ENCODE measurements at regions not wholly inside any gene's neighbourhood (a gene's known extent, or its start where the extent isn't known, plus 50 kb on each side); places are given as distances from the start of the nearest gene placed in this dataset.
A peak's percentile ranks its signal among the peaks of the same experiment; 100 is the strongest.

GRCh38 chr6:164898412-164898811, 411.0 kb downstream of the C6orf118 start:
- intact Hi-C loops (cut with micrococcal nuclease): no loop called here
- no TSS peak for BruUV-seq (replicated peaks)
- no peak for TF ChIP-seq CTCF (IDR thresholded peaks at IDR 0.05; ENCODE audit: unreplicated experiment)
- Mint-ChIP-seq H3K4me3 (ENCODE audit: unreplicated experiment) (no peak overlapping the region), H3K27ac (ENCODE audit: low read depth, unreplicated experiment) (no peak overlapping the region), H3K9me3 (ENCODE audit: unreplicated experiment) (no peaks in the 10 kb centered on the region), H3K36me3 (ENCODE audit: insufficient read depth, unreplicated experiment) (no peaks in the 10 kb centered on the region), H3K27me3 (ENCODE audit: insufficient read depth, unreplicated experiment) (no peaks in the 10 kb centered on the region), H3K4me1 (ENCODE audit: insufficient read depth, unreplicated experiment) (no peaks in the 10 kb centered on the region)
- POLR2A ChIA-PET: no interaction called here
- no peak for DNase-seq (ENCODE audit: unreplicated experiment)
- CTCF ChIA-PET: interaction anchor here (0.6 kb wide), 1 partner anchor 497 kb away, joined by 3 read pairs; no protein-coding TSS in a partner anchor

GRCh38 chr6:164897523-164898235, 411.7 kb downstream of the C6orf118 start:
- H3K27ac Mint-ChIP-seq (ENCODE audit: low read depth, unreplicated experiment): no peak overlapping the region
- H3K9me3 Mint-ChIP-seq (ENCODE audit: unreplicated experiment): no peaks in the 10 kb centered on the region
- POLR2A ChIA-PET: interaction anchor here (0.7 kb wide), 1 partner anchor 609 kb away, joined by 3 read pairs; no protein-coding TSS in a partner anchor
- H3K4me1 Mint-ChIP-seq (ENCODE audit: insufficient read depth, unreplicated experiment): no peaks in the 10 kb centered on the region
- CTCF ChIA-PET: interaction anchor here (0.6 kb wide), 1 partner anchor 496 kb away, joined by 3 read pairs; no protein-coding TSS in a partner anchor
- no TSS peak for BruUV-seq (replicated peaks)
- no peaks in the 10 kb centered on the region for H3K36me3 Mint-ChIP-seq (ENCODE audit: insufficient read depth, unreplicated experiment)
- peak; percentile 7 for DNase-seq (ENCODE audit: unreplicated experiment)
- no peak for TF ChIP-seq CTCF (IDR thresholded peaks at IDR 0.05; ENCODE audit: unreplicated experiment)
- H3K27me3 Mint-ChIP-seq (ENCODE audit: insufficient read depth, unreplicated experiment): no peaks in the 10 kb centered on the region
- no peak overlapping the region for H3K4me3 Mint-ChIP-seq (ENCODE audit: unreplicated experiment)
- intact Hi-C loops (cut with micrococcal nuclease): no loop called here

- no peak for DNase-seq (ENCODE audit: unreplicated experiment)
- no peak for TF ChIP-seq CTCF (IDR thresholded peaks at IDR 0.05; ENCODE audit: unreplicated experiment)
These were observed 419.4 kb downstream of the C6orf118 start for GRCh38 chr6:164889980-164890379.

DNA sequence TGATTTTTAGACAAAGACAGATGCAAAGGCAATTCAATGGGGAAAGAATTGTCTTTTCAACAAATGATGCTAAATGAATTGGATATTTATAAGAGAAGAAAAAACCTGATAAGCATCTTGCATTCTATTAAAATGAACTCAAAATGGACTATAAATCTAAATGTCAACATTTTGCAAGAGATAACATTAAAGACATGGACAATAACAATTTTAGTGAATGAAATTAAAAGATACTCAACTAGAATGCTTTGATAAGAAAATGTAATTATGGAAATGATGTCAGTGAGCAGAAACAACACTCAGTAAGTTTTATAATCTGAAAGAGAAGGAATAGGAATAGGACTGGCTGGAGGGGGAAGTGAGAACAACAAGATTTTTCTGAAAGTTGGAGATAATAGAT, 421.7 kb downstream of the C6orf118 start:
- POLR2A ChIA-PET: no interaction called here
- intact Hi-C loops (cut with micrococcal nuclease): no loop called here
- Mint-ChIP-seq H3K27ac (ENCODE audit: low read depth, unreplicated experiment) (no peak overlapping the region), H3K4me1 (ENCODE audit: insufficient read depth, unreplicated experiment) (no peaks in the 10 kb centered on the region), H3K27me3 (ENCODE audit: insufficient read depth, unreplicated experiment) (no peaks in the 10 kb centered on the region), H3K36me3 (ENCODE audit: insufficient read depth, unreplicated experiment) (no peaks in the 10 kb centered on the region), H3K4me3 (ENCODE audit: unreplicated experiment) (no peak overlapping the region), H3K9me3 (ENCODE audit: unreplicated experiment) (no peaks in the 10 kb centered on the region)
- TF ChIP-seq CTCF (IDR thresholded peaks at IDR 0.05; ENCODE audit: unreplicated experiment): no peak
- no TSS peak for BruUV-seq (replicated peaks)
- no peak for DNase-seq (ENCODE audit: unreplicated experiment)
- CTCF ChIA-PET: no interaction called here

More at GRCh38 chr6:164889980-164890379, 419.4 kb downstream of the C6orf118 start:
- Mint-ChIP-seq H3K27me3 (ENCODE audit: insufficient read depth, unreplicated experiment) (no peaks in the 10 kb centered on the region), H3K4me1 (ENCODE audit: insufficient read depth, unreplicated experiment) (no peaks in the 10 kb centered on the region), H3K36me3 (ENCODE audit: insufficient read depth, unreplicated experiment) (no peaks in the 10 kb centered on the region), H3K27ac (ENCODE audit: low read depth, unreplicated experiment) (no peak overlapping the region), H3K9me3 (ENCODE audit: unreplicated experiment) (no peaks in the 10 kb centered on the region), H3K4me3 (ENCODE audit: unreplicated experiment) (no peak overlapping the region)
- ChIA-PET CTCF (no interaction called here), POLR2A (interaction anchor here (0.6 kb wide), 1 partner anchor 443 kb away, joined by 3 read pairs; no protein-coding TSS in a partner anchor)
- no TSS peak for BruUV-seq (replicated peaks)
- intact Hi-C loops (cut with micrococcal nuclease): no loop called here
